GM23338 (cell line): ENCODE measurements at regions not wholly inside any gene's neighbourhood (a gene's known extent, or its start where the extent isn't known, plus 50 kb on each side); places are given as distances from the start of the nearest gene placed in this dataset.

Experiments used
- ATAC-seq: fragments of 200-7000 bp; cut with Tn5 transposase; 3 replicates; pipeline ENCODE4 v1.9.1; 2020
- DNase-seq: peaks from one replicate; pipeline ENCODE4 v3.0.0-alpha.2; 2015; ENCODE audit warnings: low spot score
- H2AFZ ChIP-seq: fragments of 200-600 bp; sonication (generic); 2 replicates; pipeline ENCODE4 v1.8.0; 2016; ENCODE audit warnings: antibody characterized with exemption, mild to moderate bottlenecking, moderate library complexity
- H3F3A ChIP-seq: fragments of 200-600 bp; sonication (generic); replicated peaks from 2 replicates; pipeline ENCODE4 v1.8.0; 2017; ENCODE audit warnings: antibody characterized with exemption, mixed run types, low read depth
- H3K27ac ChIP-seq: fragments of 200-600 bp; sonication (generic); 2 replicates; pipeline ENCODE4 v1.6.1; 2016; ENCODE audit warnings: low read depth
- H3K27me3 ChIP-seq: fragments of 200-600 bp; sonication (generic); 2 replicates; pipeline ENCODE4 v1.8.0; 2016; ENCODE audit warnings: mild to moderate bottlenecking, mixed run types, moderate library complexity; ENCODE audit not compliant: insufficient read depth
- H3K36me3 ChIP-seq: fragments of 200-600 bp; sonication (generic); 2 replicates; pipeline ENCODE4 v1.8.0; 2016; ENCODE audit warnings: mild to moderate bottlenecking; ENCODE audit not compliant: insufficient read depth
- H3K4me1 ChIP-seq: fragments of 200-600 bp; sonication (generic); 2 replicates; pipeline ENCODE4 v1.8.0; 2016; ENCODE audit warnings: mild to moderate bottlenecking, moderate library complexity; ENCODE audit not compliant: insufficient read depth
- H3K4me2 ChIP-seq: fragments of 200-600 bp; sonication (generic); 2 replicates; pipeline ENCODE4 v1.7.1; 2017; ENCODE audit warnings: mixed run types
- H3K4me3 ChIP-seq: fragments of 200-600 bp; sonication (generic); 2 replicates; pipeline ENCODE4 v1.6.1; 2016; ENCODE audit warnings: mixed run types
- H3K79me2 ChIP-seq: fragments of 200-600 bp; sonication (generic); replicated peaks from 2 replicates; pipeline ENCODE4 v1.8.0; 2017; ENCODE audit warnings: mild to moderate bottlenecking; ENCODE audit not compliant: insufficient read depth
- H3K9me2 ChIP-seq: fragments of 200-600 bp; sonication (generic); 2 replicates; pipeline ENCODE4 v1.8.0; 2017; ENCODE audit not compliant: insufficient read depth
- H4K20me1 ChIP-seq: fragments of 200-600 bp; sonication (generic); replicated peaks from 2 replicates; pipeline ENCODE4 v1.8.0; 2017; ENCODE audit warnings: mild to moderate bottlenecking; ENCODE audit not compliant: insufficient read depth
- H3K27ac Mint-ChIP-seq: 2 replicates; pipeline ENCODE4 v1.8.0; 2020; ENCODE audit warnings: inconsistent platforms, mild to moderate bottlenecking, moderate library complexity, mixed read lengths
- H3K27me3 Mint-ChIP-seq: 3 replicates; pipeline ENCODE4 v1.8.0; 2022; ENCODE audit warnings: low read depth, mild to moderate bottlenecking, moderate library complexity, mixed read lengths, inconsistent platforms; ENCODE audit not compliant: insufficient read depth, poor library complexity
- H3K36me3 Mint-ChIP-seq: 3 replicates; pipeline ENCODE4 v1.8.0; 2021; ENCODE audit warnings: low read depth, mild to moderate bottlenecking, inconsistent platforms, moderate library complexity, mixed read lengths
- H3K4me1 Mint-ChIP-seq: 3 replicates; pipeline ENCODE4 v1.8.0; 2020; ENCODE audit warnings: mild to moderate bottlenecking, inconsistent platforms, mixed read lengths
- H3K4me3 Mint-ChIP-seq: 3 replicates; pipeline ENCODE4 v1.8.0; 2021; ENCODE audit warnings: moderate library complexity, mild to moderate bottlenecking, inconsistent platforms, mixed read lengths
- H3K9me3 Mint-ChIP-seq: 3 replicates; pipeline ENCODE4 v1.8.0; 2020; ENCODE audit warnings: moderate library complexity, mild to moderate bottlenecking, inconsistent platforms, mixed read lengths
- CREB1 ChIP-seq: fragments of 250-450 bp; sonication (Bioruptor Pico); IDR thresholded peaks from 2 replicates; pipeline ENCODE4 v1.5.0; 2020; ENCODE audit warnings: low read depth, mild to moderate bottlenecking, moderate library complexity
- CTCF ChIP-seq, 2 experiments: fragments of 200-600 bp in 1 of 2; sonication (generic) in 1 of 2; conservative IDR thresholded peaks; 2 replicates each; pipeline versions ENCODE4 v1.5.1 to v1.6.1; 2016 to 2017; ENCODE audit warnings: antibody characterized with exemption in 2 of 2, low read depth in 2 of 2, mild to moderate bottlenecking in 2 of 2, moderate library complexity in 1 of 2
- ETS1 ChIP-seq: IDR thresholded peaks from 2 replicates; pipeline ENCODE4 v1.6.1; 2016; ENCODE audit warnings: antibody characterized with exemption
- EZH2 ChIP-seq: fragments of 200-600 bp; sonication (generic); IDR thresholded peaks from one replicate; pipeline ENCODE4 v1.8.0; 2017; ENCODE audit warnings: antibody characterized with exemption, mild to moderate bottlenecking, low read depth; ENCODE audit not compliant: unreplicated experiment
- EZH2phosphoT487 ChIP-seq: fragments of 200-600 bp; sonication (generic); IDR thresholded peaks from one replicate; pipeline ENCODE4 v1.8.1; 2018; ENCODE audit warnings: antibody characterized with exemption; ENCODE audit not compliant: unreplicated experiment
- JUNB ChIP-seq: IDR thresholded peaks from one replicate; pipeline ENCODE4 v1.6.1; 2016; ENCODE audit warnings: antibody characterized with exemption; ENCODE audit not compliant: unreplicated experiment
- NANOG ChIP-seq: IDR thresholded peaks from 2 replicates; pipeline ENCODE4 v1.6.1; 2016; ENCODE audit warnings: antibody characterized with exemption, borderline replicate concordance
- POLR2AphosphoS5 ChIP-seq: IDR thresholded peaks from 2 replicates; pipeline ENCODE4 v1.6.1; 2016; ENCODE audit warnings: antibody characterized with exemption, low read depth
- REST ChIP-seq: IDR thresholded peaks from one replicate; pipeline ENCODE4 v1.6.1; 2018; ENCODE audit warnings: antibody characterized with exemption; ENCODE audit not compliant: unreplicated experiment
- STAT1 ChIP-seq: IDR thresholded peaks from one replicate; pipeline ENCODE4 v1.6.1; 2016; ENCODE audit warnings: antibody characterized with exemption; ENCODE audit not compliant: unreplicated experiment
- ZNF114 ChIP-seq: fragments of 250-450 bp; sonication (Bioruptor Pico); IDR thresholded peaks from 2 replicates; pipeline ENCODE4 v1.5.0; 2020; ENCODE audit warnings: mild to moderate bottlenecking, moderate library complexity
- ZNF331 ChIP-seq: fragments of 250-450 bp; sonication (Bioruptor Pico); IDR thresholded peaks from 2 replicates; pipeline ENCODE4 v1.5.0; 2020; ENCODE audit warnings: low read depth, mild to moderate bottlenecking, moderate library complexity
- ZNF462 ChIP-seq: fragments of 250-450 bp; sonication (Bioruptor Pico); IDR thresholded peaks from 2 replicates; pipeline ENCODE4 v1.5.0; 2020; ENCODE audit warnings: mild to moderate bottlenecking, moderate library complexity

GRCh38 chr1:185565302-185565701 lies 168.9 kb upstream of the HMCN1 start:
- H3K9me3 Mint-ChIP-seq = no peaks in the 10 kb centered on the region
- Histone ChIP-seq H3F3A (no peaks in the 10 kb centered on the region), H3K79me2 (no peaks in the 10 kb centered on the region), H3K27ac (no peak overlapping the region; the same call in 1 of the 2 replicates), H3K4me3 (no peak overlapping the region), H3K4me1 (no peaks in the 10 kb centered on the region), H3K9me2 (peaks cover 4% of the 10 kb centered on the region; the same call in 1 of the 2 replicates), H3K27me3 (no peaks in the 10 kb centered on the region), H3K4me2 (no peak overlapping the region), H3K36me3 (no peaks in the 10 kb centered on the region), H4K20me1 (no peaks in the 10 kb centered on the region), H2AFZ (no peak overlapping the region)
- H3K27ac Mint-ChIP-seq = no peak overlapping the region
- TF ChIP-seq EZH2 = no peak
- TF ChIP-seq JUNB = no peak
- TF ChIP-seq CTCF (conservative IDR thresholded peaks at IDR 0.05; ENCODE audit: low read depth in 2 of 2) = no peak
- no peak for TF ChIP-seq ETS1
- no peak for TF ChIP-seq EZH2phosphoT487
- no peak for TF ChIP-seq REST
- TF ChIP-seq ZNF462 = no peak
- TF ChIP-seq STAT1 = no peak
- no peak for TF ChIP-seq NANOG
- TF ChIP-seq POLR2AphosphoS5 = no peak
- TF ChIP-seq ZNF114 (CRISPR knock-in tag) = no peak
- TF ChIP-seq ZNF331 (CRISPR knock-in tag) = no peak
- no peak for TF ChIP-seq CREB1 (CRISPR knock-in tag)
- peaks cover 3% of the 10 kb centered on the region for H3K27me3 Mint-ChIP-seq
- no peak for DNase-seq
- ATAC-seq = no peak
- 0 out of 3 replicates have a peak, but pooled peaks cover 3% of the 10 kb centered on the region for H3K4me1 Mint-ChIP-seq
- H3K4me3 Mint-ChIP-seq = no peak overlapping the region
- H3K36me3 Mint-ChIP-seq = no peaks in the 10 kb centered on the region
